SJCRH30 (cell line): ENCODE measurements at regions not wholly inside any gene's neighbourhood (a gene's known extent, or its start where the extent isn't known, plus 50 kb on each side); places are given as distances from the start of the nearest gene placed in this dataset.
"Not testable (repeated sequence)": the region's sequence is repeated elsewhere in the genome, so short reads cannot be mapped to it uniquely, and the experiment has no call there.

ENCODE experiments used
- DNase-seq, 2 experiments: peaks; one replicate each; pipeline ENCODE4 v3.0.0-alpha.2; 2015 to 2020
- H3K27ac ChIP-seq: fragments of 250-450 bp; sonication (Bioruptor Pico); 2 replicates; pipeline ENCODE4 v1.5.1; 2020; ENCODE audit warnings: mild to moderate bottlenecking, moderate library complexity
- H3K27me3 ChIP-seq: fragments of 250-450 bp; sonication (Bioruptor Pico); 2 replicates; pipeline ENCODE4 v1.5.1; 2020; ENCODE audit warnings: mild to moderate bottlenecking, moderate library complexity
- H3K36me3 ChIP-seq: fragments of 250-450 bp; sonication (Bioruptor Pico); 2 replicates; pipeline ENCODE4 v1.5.1; 2020; ENCODE audit warnings: mild to moderate bottlenecking, moderate library complexity
- H3K4me1 ChIP-seq: fragments of 250-450 bp; sonication (Bioruptor Pico); 2 replicates; pipeline ENCODE4 v1.5.1; 2020; ENCODE audit warnings: mild to moderate bottlenecking, moderate library complexity
- H3K4me3 ChIP-seq: fragments of 250-450 bp; sonication (Bioruptor Pico); 2 replicates; pipeline ENCODE4 v1.5.1; 2020; ENCODE audit warnings: mild to moderate bottlenecking, moderate library complexity
- H3K9me3 ChIP-seq: fragments of 250-450 bp; sonication (Bioruptor Pico); replicated peaks from 2 replicates; pipeline ENCODE4 v1.5.1; 2020; ENCODE audit warnings: mild to moderate bottlenecking, moderate library complexity

GRCh38 chr2:61636686-61637085 is 98.5 kb upstream of the XPO1 start:
- no peak for DNase-seq
- no peak overlapping the region for H3K4me3 ChIP-seq
- no peaks in the 10 kb centered on the region for H3K36me3 ChIP-seq
- no peaks in the 10 kb centered on the region for H3K27me3 ChIP-seq
- H3K27ac ChIP-seq: no peak overlapping the region
- H3K4me1 ChIP-seq: no peaks in the 10 kb centered on the region; the same call in none of the 2 replicates
- no peaks in the 10 kb centered on the region for H3K9me3 ChIP-seq

DNA sequence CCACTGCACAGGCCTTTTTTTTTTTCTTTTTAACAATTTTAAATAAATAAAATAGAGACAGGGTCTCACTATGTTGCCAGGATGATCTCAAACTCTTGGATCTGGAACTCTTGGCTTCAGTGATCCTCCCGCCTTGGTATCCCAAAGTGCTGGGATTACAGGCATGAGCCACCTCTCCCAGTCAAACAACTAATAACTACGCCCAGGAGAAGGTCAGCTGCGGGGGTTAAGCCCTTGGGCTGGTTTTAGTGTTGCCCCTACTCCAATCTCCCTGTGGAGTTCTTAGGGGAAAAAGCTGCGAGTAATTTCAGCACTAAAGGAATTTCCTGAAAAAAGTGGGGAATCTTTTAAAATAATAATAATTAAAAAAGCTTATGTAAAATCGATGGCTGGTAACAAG is 96.4 kb upstream of the XPO1 start:
- H3K9me3 ChIP-seq: no peaks in the 10 kb centered on the region
- no peaks in the 10 kb centered on the region for H3K36me3 ChIP-seq
- H3K27ac ChIP-seq: no peak overlapping the region
- no peaks in the 10 kb centered on the region for H3K27me3 ChIP-seq
- no peaks in the 10 kb centered on the region; the same call in 1 of the 2 replicates for H3K4me1 ChIP-seq
- no peak overlapping the region for H3K4me3 ChIP-seq
- DNase-seq: no peak

- Histone ChIP-seq H3K36me3 (no peaks in the 10 kb centered on the region), H3K4me1 (no peaks in the 10 kb centered on the region; the same call in 1 of the 2 replicates), H3K27me3 (no peaks in the 10 kb centered on the region), H3K9me3 (no peaks in the 10 kb centered on the region), H3K27ac (no peak overlapping the region), H3K4me3 (no peak overlapping the region)
- DNase-seq: no peak
Measured at GRCh38 chr2:61633250-61633649, 95.1 kb upstream of the XPO1 start.

DNA sequence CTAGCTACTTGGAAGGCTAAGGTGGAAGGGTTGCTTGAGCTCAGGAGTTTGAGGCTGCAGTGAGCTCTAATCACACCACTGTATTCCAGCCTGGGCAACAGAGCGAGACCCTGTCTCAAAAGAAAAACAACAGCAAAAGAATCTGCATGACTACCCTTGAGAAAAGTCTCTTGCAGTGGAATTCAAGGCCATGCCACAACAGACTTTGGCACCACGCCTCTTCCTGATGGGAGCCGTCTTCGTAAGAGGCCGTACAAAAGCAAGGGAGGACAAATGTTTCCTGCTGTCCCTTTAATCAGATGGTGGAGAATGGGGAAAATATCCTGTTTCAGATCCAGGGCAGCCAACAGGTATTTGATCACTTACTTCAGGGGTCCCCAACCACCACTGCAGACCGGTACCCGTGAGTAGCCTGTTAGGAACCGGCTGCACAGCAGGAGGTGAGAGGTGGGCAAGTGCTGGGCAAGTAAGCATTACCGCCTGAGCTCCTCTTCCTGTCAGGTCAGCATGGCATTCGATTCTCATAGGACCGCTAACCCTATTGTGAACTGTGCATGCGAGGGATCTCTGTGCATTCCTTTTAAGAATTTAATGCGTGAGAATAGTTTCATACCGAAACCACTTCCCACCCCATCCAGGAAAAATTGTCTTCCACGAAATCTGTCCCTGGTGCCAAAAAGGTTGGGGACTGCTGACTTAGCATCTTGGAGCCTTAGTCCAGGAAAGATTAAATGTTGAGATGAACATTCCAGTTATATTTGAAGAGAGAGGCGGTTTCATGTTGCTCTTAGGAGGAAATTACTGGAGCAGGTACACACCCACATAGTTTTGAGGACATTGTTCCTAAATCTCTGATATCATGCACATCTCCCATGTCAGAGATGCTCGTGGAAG is 94.4 kb upstream of the XPO1 start:
- Histone ChIP-seq H3K4me3 (no peak overlapping the region), H3K9me3 (no peaks in the 10 kb centered on the region), H3K36me3 (no peaks in the 10 kb centered on the region), H3K27me3 (no peaks in the 10 kb centered on the region), H3K4me1 (no peaks in the 10 kb centered on the region; the same call in 1 of the 2 replicates), H3K27ac (no peak overlapping the region)
- DNase-seq: no peak

GRCh38 chr2:61631321-61631720 is 93.2 kb upstream of the XPO1 start:
- H3K36me3 ChIP-seq: no peaks in the 10 kb centered on the region
- H3K27ac ChIP-seq: no peak overlapping the region
- no peaks in the 10 kb centered on the region; the same call in 1 of the 2 replicates for H3K4me1 ChIP-seq
- H3K4me3 ChIP-seq: no peak overlapping the region
- no peak for DNase-seq
- no peaks in the 10 kb centered on the region for H3K9me3 ChIP-seq
- no peaks in the 10 kb centered on the region for H3K27me3 ChIP-seq

GRCh38 chr2:61626827-61627226 is 88.7 kb upstream of the XPO1 start:
- no peak overlapping the region for H3K4me3 ChIP-seq
- H3K27me3 ChIP-seq: no peaks in the 10 kb centered on the region
- H3K4me1 ChIP-seq: no peaks in the 10 kb centered on the region
- H3K36me3 ChIP-seq: no peaks in the 10 kb centered on the region
- no peaks in the 10 kb centered on the region for H3K9me3 ChIP-seq
- DNase-seq: no peak
- no peak overlapping the region for H3K27ac ChIP-seq

GRCh38 chr2:61623747-61624146 is 85.6 kb upstream of the XPO1 start:
- peaks cover 18% of the 10 kb centered on the region for H3K4me1 ChIP-seq
- no peaks in the 10 kb centered on the region for H3K36me3 ChIP-seq
- no peak overlapping the region for H3K4me3 ChIP-seq
- H3K27me3 ChIP-seq: no peaks in the 10 kb centered on the region
- H3K27ac ChIP-seq: no peak overlapping the region
- no peak for DNase-seq
- H3K9me3 ChIP-seq: no peaks in the 10 kb centered on the region

- peak; percentile 67 to 75 for DNase-seq
- Histone ChIP-seq H3K36me3 (no peaks in the 10 kb centered on the region), H3K27me3 (no peaks in the 10 kb centered on the region), H3K9me3 (no peaks in the 10 kb centered on the region), H3K27ac (peak overlapping the region; percentile 25; the same call in 1 of the 2 replicates), H3K4me1 (peaks cover 18% of the 10 kb centered on the region), H3K4me3 (no peak overlapping the region)
Measured at GRCh38 chr2:61620244-61621159, 82.3 kb upstream of the XPO1 start.

DNA sequence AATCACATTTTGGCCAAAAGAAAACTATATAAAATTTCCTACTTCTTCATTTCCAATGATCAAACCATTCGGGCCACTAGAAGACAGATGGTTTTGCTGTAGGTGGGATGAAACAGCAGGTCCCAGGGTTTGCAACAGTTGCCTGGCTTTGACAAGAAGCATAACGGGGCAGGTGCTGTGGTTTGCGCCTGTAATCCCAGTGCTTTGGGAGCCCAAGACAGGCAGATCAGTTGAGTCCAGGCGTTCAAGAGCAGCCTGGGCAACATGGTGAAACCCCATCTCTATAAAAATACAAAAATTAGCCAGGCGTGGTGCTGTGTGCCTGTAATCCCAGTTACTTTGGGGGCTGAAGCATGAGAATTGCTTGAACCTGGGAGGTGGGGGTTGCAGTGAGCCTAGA is 81.4 kb upstream of the XPO1 start:
- Histone ChIP-seq H3K27me3 (no peaks in the 10 kb centered on the region), H3K4me3 (no peak overlapping the region), H3K9me3 (no peaks in the 10 kb centered on the region), H3K36me3 (no peaks in the 10 kb centered on the region), H3K4me1 (peaks cover 18% of the 10 kb centered on the region), H3K27ac (no peak overlapping the region)
- DNase-seq: peak; percentile 64 to 69

DNA sequence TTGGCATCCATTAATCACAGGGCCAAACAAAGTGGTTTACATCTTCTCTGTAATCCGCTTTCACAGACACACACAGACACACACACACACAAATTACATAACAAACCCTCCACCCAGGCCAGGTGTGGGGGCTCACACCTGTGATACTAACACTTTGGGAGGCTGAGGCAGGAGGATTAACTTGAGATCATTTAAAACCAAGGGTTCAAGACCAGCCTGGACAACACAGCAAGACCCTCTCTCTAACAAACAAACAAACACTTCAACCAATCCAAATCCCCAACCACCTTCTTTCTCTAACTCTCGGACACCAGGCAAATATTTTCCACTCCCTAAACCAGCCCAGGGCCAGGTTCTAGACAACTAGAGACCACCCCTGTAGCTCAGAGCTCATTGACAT is 79.5 kb upstream of the XPO1 start:
- no peak overlapping the region for H3K27ac ChIP-seq
- H3K9me3 ChIP-seq: no peaks in the 10 kb centered on the region
- no peaks in the 10 kb centered on the region for H3K36me3 ChIP-seq
- no peak for DNase-seq
- H3K4me3 ChIP-seq: no peak overlapping the region
- H3K27me3 ChIP-seq: no peaks in the 10 kb centered on the region
- H3K4me1 ChIP-seq: peaks cover 18% of the 10 kb centered on the region

DNA sequence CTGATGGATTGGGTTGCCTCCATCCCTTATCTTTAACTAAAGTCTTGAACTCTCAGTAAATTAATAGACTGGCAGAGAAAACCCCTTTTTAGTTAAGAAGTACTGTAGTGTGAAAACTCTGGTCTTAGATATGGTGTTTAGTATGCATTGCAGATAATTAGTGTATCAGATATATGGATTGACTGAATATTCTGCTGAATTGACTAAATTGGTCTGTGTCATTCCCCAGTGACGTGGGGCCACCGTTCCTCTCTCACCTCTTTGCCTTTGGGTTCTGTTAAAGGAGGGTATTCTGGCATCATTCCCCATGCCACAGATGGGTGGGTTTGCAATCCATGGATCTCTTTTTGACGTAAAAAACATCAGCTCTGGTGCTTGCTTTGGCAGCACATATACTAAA is 67.1 kb upstream of the XPO1 start:
- Histone ChIP-seq H3K4me3 (no peak overlapping the region), H3K27me3 (no peaks in the 10 kb centered on the region), H3K9me3 (no peaks in the 10 kb centered on the region), H3K36me3 (no peaks in the 10 kb centered on the region), H3K27ac (no peak overlapping the region), H3K4me1 (no peaks in the 10 kb centered on the region)
- no peak for DNase-seq

DNA sequence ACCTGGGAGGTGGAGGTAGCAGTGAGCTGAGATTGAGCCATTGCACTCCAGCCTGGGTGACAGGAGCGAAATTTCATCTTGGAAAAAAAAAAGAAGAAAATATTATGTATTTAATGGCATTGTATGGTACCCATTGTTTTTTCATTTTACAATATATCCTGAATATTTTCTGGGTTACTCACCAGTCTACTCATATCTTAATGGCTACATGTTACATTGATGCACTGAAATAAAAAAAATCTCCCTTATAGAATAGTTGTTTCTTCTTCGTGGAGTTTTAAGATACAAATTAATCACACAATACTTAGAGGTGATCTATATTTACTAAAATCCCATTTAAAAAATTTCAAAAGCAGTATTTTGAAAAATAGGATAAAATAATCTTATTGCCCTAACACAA is 66.3 kb upstream of the XPO1 start:
- no peak for DNase-seq
- Histone ChIP-seq H3K27me3 (no peaks in the 10 kb centered on the region), H3K36me3 (no peaks in the 10 kb centered on the region), H3K4me3 (no peak overlapping the region), H3K4me1 (no peaks in the 10 kb centered on the region), H3K27ac (no peak overlapping the region), H3K9me3 (no peaks in the 10 kb centered on the region)

GRCh38 chr2:61598515-61599156 is 60.5 kb upstream of the XPO1 start:
- DNase-seq, H3K9me3 ChIP-seq, H3K4me3 ChIP-seq, H3K36me3 ChIP-seq, H3K27me3 ChIP-seq, H3K27ac ChIP-seq, H3K4me1 ChIP-seq: not testable (repeated sequence)

DNA sequence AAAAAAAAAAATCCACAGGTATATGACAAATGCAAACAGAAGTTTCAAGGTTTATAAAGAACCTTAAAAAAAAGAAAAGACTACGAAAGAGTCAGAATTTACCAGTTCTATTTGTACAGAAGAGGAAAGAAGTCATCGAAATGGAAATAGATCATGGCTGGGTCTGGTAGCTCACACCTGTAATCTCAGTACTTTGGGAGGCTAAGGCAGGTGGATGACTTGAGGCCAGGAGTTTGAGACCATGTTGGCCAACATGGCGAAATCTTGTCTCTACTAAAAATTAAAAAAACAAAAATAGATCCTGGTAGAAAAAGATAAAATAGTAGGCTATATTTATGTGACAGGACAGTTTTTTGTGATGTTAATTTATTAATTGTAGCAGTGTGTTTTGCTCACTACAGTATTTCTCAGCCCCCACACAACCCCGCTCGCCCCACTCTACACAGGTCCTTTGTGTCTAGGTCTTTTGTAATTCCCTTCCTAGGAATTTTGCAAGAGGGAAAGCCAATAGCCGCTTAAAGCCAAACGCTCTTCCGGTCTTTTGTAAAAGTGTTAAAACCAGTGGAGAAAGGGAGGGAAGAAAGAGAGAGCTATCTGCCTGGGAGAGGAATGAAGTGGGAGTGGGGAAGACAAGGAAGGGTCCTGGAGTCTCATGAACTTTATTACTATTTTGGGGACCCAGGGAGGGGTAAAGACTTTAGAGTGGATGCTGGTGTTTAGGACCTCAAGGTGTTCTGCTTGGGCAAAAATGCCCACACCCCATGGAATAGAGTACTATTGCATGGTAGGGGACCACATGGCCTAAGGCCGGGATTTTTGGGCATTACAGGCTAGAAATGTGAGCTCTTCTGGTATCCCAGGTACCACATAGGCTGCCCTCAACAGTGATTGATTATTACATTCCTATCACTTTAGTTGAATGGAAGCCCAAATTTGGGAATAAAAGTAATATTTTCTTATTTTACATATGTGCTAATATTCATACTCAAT is 59.4 kb upstream of the XPO1 start:
- Histone ChIP-seq H3K36me3 (no peaks in the 10 kb centered on the region), H3K4me1 (no peaks in the 10 kb centered on the region), H3K9me3 (no peaks in the 10 kb centered on the region), H3K27me3 (no peaks in the 10 kb centered on the region), H3K27ac (no peak overlapping the region), H3K4me3 (no peak overlapping the region)
- DNase-seq: no peak
